HG03460 (cell line): ENCODE measurements at regions not wholly inside any gene's neighbourhood (a gene's known extent, or its start where the extent isn't known, plus 50 kb on each side); places are given as distances from the start of the nearest gene placed in this dataset.

ENCODE experiments used
- ATAC-seq: cut with Tn5 transposase; IDR thresholded peaks from one replicate; pipeline ENCODE4 v1.9.1; 2021; ENCODE audit not compliant: unreplicated experiment

DNA sequence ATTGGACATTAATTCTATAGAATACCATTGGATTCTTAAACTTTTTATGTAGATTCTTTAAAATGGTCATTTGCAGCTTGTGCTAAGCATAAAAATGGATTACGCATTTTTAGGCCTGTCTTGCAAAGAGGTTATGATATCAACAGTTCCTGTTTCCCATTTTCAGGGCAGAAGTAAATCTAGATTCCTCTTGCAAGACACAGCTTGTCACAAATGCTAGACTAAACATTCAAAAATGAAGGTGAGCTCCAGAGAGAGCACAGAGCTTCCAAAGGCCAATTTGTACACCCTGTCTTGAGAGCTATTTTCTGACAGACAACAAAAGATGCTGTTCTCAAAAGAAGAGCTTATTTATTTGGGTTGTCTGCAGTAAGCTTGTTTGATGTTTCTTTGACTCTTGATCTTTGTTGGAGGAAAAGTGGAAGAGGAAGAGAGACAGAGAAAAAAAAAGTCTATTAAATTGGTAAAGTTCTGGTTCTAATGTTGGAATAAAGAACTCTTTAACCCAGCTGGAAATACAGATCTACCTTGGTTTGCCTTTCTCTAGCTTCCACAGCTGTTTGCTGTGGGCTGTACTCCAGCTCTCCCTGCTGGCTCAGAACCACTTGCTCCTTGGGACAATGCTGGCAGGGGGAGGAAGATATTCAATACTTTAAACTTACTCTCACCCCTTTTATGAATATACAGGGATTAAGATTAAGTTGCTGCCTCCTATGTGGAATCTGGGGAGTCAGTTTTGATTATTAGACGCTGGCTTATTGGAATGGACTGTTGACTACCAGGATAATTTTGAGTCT is 651.8 kb downstream of the CDH11 start:
- no peak for ATAC-seq

DNA sequence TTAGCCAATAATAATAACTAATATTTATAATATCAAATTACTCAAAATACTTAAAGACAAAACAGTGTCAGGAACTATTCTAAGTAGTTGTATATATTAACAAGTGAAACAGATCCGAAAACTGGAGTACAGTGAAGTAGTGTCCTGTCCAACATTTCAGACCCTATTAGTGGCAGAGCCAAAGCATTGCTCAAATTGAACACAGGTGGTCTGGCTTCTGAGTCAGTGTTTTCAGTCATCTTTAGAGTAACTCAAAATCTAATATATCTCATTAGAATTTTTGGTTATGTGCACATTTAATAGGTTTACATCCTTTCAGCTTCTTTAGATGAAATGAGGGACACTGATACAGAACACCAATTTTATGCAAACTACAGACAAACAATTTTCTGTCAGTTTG is 652.5 kb downstream of the CDH11 start:
- no peak for ATAC-seq

DNA sequence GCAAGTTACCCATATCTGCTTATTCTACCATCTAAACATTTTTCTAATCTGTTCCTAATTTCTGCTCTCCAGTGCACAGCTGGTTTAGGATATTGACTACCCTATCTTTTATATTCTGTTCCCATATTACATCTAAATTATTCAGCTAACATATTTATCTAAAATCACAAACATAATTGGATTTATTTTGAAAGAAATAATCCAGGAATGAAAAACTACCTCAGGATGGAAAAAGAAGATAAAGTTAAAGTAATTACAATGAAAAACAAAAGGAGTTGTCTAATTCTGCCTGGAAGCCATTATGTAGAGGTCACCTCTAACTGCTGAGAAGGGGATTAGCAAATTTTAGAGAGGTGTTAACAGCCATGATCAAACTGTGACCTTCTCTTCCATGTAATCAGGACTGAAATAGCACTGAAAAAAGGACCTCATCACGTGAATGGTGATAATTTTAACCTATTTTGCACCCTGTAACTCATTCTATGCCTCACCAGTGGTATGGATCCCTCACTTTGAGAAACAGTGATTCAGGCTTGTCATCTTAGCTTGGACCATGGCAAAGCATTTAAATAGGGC is 653.3 kb downstream of the CDH11 start:
- ATAC-seq: no peak

DNA sequence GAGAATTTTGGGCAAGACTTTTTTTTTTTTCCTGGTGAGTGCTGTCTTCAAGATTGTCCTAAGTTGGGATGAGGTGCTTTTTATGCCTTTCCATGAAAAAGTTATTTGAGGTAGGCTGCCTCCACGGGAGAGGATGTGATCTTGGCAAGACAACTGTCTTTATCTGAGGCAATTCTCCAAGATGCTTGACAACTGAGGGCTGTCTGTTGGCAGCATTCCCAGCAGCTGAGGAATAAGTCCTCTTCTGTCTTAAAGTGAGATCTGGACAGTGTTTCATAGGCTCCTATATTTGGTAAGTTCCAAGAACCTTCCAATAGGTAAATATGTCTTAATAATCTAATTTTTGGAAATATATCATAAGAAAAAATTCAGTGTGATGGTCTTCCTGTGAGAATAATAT is 662.0 kb downstream of the CDH11 start:
- no peak for ATAC-seq

DNA sequence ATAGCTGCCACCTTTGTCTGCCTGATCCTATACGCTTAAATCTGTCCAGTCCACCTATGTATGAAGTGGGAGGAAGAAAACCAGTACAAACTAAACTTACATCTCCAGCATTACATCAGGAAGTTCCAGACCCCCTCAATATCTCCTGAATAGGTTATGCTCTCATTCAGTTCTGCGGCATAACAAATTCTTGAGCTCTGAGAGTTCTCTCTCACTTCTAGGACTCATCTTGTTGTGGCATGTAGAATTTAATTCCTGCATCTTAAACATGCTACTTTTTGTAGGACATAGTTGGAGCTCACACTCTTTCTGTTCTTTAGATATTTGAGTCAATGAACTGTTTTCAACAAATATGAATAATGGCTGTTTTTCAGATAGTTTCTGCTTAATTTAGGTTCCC is 662.5 kb downstream of the CDH11 start:
- ATAC-seq: no peak

DNA sequence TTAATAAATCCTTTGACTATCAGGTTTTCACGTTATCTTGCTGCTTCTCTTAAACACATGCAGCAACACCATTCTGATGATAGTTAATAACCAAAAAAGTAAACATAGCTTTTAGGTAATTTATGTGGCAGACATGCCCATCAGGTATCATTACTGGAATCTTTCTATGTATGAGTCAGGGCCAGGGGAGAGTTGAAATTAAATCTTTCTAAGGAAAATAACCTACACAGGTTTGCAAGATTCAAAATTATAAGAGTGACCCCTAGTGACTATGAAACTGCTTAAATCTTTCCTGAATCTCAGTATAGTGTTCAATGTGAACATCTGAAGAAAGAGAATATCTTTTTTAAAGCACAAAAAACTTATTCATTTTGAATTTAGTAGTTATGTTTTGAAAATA is 666.6 kb downstream of the CDH11 start:
- no peak for ATAC-seq

DNA sequence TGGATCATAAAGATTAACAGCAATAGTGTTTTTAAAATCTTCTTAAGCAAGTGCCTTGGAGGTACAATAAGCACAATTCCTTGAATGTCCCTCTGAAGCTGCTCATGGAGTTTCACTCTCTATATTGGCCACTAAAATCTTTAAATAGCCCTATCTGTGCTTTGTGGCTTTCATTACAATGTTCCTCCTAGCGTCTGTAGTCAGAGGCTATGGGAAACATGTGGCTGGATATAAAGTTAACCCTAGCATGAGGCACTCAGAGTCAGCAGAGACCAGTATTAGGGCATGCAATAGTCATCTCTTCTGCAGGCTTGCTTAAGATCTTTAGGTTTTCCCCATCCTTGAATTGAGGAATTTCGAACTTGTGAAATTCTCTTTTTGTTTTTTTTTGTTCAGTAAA is 668.2 kb downstream of the CDH11 start:
- no peak for ATAC-seq

DNA sequence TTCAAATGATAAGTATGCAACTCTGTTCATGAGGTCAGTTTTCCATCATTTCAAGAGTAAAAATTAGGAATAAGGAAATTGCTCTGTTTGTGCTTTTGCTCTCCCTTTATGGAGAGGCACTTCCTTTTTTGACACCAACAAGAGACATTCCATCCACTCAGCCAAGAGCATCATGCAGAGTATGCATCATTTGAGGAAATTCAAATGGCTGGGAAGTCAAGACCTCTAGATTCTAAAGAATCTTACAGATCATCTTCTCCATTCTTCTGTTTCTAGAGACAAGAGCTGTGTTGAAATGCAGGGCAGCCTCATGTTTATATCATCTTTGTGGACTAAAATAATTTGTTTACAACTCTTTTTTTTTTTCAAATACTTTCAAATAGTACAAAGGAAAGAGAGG is 669.4 kb downstream of the CDH11 start:
- no peak for ATAC-seq

DNA sequence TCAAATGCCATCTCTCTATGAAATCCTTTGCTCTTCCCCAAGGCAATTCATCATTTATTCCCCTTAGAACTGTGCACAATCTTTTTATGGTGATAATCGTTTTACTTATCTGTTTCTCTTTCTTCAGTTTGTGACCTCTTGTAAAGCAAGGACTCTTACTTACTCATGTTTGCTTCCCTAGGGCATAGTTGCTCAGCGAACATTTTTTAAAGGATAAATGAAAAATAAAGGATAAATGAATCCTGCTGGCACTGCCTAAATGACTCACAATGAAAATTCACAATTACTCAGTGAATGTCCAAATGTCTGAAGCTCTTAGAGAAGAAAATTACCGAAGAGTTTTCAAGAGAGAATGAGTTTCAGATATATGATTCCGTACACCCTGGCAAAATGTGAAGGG is 671.7 kb downstream of the CDH11 start:
- ATAC-seq: no peak

DNA sequence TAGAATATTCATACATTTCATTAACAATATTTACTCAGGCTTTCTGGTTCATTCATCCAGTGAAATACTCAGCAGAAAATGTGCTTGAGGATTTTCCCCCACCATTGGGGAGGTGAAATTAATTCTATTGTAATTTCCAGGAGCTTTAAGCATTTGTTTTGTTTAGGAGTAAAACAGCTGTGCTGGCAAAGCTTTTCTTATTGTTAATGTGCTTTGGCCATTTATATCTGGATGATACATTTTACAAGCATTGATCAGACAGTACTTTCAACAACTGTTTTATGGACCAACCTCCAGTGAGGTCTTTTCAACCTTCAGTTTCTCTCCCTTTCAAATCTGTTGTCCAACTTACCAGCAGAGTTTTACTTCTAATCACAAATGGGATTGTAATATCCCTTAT is 672.4 kb downstream of the CDH11 start:
- no peak for ATAC-seq

DNA sequence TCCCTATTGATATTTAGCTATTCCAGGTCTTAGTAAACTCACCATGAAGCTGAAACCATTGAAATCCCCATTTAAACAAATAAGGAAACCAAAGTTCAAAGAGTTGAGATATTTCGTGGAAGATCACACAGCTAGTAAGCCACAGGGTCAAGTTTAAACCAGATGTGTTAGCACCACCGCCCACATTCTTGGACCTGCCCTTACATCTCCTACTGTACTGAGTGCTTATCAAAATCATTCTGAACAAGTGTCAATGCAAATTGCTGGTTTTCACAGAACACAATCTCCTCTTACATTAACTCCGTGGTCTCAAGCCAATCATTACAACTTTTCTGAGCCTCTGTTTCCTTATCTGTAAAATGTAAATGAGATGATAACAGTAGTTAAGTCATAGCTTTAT is 676.2 kb downstream of the CDH11 start:
- no peak for ATAC-seq

DNA sequence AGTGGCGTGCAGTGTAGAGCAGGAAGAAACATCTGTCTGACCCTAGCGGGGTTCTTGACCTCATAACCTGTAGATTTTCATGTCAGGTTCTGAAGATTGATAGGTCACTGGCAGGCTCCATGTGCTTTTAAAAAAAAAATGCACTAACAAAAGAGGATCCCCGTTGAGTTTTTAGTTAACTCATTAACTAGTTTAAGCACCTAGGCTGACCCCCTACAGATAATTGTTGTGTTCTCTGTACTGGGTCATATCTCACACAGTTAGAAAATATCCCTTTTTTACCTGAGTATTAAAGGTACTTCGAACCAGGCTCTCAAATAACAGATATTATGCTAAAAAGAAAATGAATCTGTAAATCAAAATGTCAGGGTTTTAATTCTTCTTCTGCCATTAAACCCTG is 676.6 kb downstream of the CDH11 start:
- ATAC-seq: no peak

DNA sequence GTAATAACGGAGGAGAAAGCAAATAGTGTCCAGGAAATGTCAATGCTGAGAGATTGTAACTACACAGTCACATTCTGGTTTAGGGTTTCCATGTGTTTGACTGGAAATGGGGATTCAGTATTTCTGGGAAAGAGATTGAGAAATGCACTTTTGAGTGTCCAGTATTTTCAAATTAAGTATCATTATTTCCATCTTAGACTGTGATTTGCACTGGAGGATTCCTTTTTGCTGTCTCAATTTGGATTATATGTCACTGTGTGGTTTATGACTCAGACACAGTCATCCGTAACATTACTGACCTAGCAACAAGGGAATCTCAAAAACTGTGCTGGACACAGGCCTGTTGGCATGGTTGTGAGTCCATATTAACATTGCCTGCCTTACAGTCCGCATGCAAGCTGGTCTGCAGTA is 681.4 kb downstream of the CDH11 start:
- ATAC-seq: no peak

DNA sequence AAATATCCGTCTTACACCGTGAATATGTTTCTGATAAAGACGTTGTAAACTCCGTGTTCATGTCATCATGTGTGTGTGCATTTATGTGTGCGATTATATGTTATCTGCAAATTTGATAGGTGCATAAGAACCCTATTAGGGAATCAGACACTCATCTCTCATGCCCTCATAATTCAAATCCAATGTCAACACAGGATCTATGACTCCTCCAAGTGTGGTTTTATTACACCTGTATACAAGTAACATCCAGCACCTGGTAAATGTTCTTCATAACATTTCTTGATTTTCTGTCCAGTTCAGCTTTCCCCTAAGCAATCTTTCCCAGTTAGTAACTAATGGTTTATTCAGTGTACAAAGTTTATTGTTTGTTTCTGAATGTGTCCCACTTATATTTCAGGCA is 681.9 kb downstream of the CDH11 start:
- no peak for ATAC-seq

DNA sequence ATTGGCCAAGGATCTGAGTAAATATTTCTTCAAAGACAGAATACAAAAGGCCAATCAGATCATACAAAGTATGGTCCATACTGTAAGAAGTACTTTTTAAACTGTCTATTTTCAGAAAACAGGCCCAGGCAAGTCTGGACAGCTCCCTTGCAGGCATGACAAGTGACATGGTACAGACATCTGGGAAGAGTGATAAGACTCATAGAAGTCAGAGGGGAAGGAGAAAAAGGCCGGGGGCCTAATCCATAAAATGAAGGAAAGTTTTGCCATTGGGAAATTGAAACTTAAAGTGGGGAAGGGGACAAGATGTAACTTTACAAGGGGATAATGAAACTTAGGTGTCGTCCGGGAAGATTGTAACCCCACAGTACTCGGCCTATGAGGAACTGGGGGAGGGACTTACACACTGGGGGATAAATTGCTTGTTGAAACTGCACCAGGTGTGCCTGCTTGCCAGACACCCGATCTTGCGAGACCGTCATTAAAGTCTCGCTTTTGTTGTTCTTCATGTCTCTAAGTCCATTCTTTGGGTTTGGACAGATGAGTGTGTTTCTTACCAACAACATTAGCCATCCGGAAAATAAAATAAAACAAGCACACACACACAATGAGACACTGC is 684.0 kb downstream of the CDH11 start:
- no peak for ATAC-seq

DNA sequence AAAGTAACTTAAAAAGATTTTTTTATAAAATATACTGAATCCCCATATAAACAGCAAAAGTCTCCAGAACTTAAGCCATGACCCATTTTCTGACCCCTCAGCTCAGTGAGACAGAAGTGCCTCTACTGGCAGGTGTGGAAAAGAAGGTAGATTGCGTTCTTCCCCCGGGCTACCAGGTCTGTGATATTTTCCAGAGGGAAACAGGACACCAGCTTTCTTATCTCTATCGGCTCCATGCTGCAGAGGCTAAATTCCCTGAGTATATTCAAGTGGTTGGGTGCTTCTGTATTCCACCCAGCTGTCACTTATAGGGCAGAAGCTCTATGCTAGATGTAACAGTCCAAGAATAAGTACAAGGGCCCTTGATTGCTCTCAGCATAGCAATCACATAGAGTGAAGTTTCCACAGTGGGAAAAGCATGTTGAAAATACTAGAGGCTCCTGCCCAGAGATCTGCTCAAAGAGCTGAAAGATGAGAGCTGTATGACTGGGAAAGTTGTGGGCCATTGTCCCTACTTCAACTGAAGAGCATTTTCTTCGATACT is 687.3 kb downstream of the CDH11 start:
- ATAC-seq: no peak

DNA sequence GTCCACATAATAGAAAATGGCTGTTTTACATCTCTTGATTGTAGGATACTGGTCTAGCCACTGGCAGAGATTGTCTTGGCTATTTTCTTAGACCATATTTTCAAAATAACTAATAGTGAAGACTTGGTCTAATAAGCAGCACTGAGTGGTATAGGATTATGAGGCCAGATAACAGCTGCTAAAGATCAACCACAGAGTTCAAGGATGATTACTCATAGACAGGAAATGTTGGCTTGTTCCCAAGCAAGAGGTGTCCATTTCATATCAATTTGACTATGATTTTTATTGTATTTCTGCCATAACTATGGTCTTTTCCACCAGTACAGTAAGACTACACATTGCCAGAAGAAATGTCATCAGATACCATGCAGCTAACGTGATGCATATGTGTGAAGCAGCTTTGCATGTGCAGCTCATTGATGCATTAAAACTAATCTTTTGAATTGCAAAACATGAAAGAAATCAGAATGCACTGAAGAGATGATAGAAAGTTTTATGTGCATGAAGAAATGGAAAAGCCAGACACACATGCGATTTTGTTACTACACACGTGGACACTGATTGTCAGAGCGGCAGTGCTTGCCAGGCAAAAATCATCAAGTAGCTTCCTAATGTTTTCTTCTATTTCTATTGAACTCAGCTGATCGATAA is 693.3 kb downstream of the CDH11 start:
- no peak for ATAC-seq

DNA sequence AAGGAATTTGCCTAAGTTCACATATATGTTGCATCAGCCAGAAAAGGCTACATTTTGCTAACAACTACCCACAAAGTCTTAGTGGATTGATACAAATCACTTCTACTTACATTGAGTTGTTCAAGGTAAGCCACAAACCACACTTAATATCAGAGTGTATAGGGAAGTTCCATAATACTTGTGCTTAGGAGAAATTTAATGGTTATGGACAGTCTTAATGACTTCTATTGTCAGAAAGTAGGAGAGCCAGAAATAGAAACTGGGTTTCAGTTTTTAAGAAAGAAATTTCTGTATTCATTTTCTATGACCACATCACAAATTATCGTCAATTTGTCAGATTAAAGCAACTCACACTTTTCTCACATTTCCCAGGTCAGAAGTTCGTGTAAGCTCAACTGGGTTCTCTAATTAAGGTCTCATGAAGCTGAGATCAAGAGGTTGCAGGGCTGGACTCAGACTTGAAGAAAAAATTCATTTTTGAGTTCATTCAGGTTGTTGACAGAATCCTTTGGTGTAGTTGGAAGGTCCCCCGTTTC is 695.7 kb downstream of the CDH11 start:
- ATAC-seq: no peak

DNA sequence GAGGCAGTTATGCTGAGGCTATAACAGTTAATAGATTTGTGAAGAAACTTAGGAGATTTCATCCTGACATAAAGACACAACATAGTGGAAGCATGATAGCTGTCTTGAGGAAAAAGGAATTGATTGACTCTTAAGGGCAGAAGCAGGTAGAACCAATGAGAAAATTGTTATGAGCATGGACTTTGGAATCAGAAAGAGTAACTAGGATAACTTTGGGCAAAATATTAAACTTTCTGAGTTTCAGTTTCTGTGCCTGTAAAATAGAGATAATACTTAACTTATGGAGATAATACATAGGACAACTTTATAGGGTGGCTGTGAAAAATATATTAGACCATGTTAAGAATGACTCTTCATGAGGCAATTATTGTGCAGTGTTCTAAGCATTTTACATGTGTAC is 696.5 kb downstream of the CDH11 start:
- ATAC-seq: no peak

DNA sequence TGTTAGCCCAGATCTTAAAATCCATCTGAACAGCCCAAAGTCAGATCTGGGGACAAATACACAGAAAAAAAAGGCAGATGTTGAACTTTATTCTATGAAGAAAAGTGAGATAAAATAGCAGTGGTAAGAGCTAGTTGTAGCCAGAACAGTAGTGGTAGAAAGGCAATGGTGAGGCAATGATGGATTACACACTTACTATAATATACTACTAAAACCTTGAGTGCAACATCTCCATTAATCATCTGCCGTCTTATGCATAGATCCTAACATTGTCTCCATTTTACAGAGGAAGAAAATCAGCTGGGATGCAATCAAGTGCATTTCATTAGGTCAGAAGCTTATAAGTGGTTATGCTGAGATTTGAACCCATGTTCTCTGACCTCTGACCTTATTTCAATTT is 699.6 kb downstream of the CDH11 start:
- no peak for ATAC-seq

DNA sequence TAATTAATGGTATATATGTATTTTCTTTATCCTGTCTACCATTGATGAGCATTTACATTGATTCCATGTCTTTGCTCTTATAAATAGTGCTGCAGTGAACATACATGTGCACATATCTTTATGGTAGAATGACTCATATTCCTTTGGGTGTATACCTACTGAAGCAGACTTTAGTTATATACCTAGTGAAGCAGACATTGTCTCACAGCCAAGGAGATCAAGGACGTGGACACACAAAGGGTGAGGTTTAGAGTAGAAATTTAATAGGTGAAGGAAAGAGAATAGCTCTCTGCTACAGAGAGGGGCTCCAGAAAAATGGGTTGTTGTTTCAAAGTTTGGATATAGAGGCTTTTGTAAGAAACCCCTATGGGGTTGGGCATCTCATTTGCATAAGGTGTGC is 700.3 kb downstream of the CDH11 start:
- no peak for ATAC-seq

DNA sequence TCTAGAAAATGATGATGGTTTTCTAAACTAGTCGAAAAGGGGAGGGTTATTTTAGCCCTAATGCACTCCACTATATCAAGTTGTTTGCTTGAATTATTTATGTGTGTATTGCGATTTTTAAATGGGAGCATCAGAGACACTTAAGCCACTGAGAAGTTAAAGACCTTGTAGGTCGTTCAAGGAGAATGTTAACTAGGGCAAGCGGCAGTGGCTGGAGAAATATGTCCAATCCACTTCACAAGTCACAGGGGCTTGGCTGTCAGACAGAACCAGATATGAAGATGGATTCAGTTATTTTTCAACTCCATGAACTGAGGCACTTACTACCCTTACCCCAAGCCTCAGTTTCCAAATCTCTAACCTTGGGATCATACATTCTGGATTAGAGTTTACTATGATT is 702.0 kb downstream of the CDH11 start:
- ATAC-seq: no peak
